Loucy (cell line): ENCODE measurements at regions not wholly inside any gene's neighbourhood (a gene's known extent, or its start where the extent isn't known, plus 50 kb on each side); places are given as distances from the start of the nearest gene placed in this dataset.
"Not testable (repeated sequence)": the region's sequence is repeated elsewhere in the genome, so short reads cannot be mapped to it uniquely, and the experiment has no call there.

Source experiments
- H2AFZ ChIP-seq: fragments of 200-600 bp; sonication (generic); 2 replicates; pipeline ENCODE4 v1.6.0; 2016; ENCODE audit warnings: antibody characterized with exemption, mild to moderate bottlenecking, low read length, moderate library complexity
- H3F3A ChIP-seq: fragments of 200-600 bp; 2 replicates; pipeline ENCODE4 v1.6.0; 2016; ENCODE audit warnings: antibody characterized with exemption, low read depth, mild to moderate bottlenecking
- H3K27me3 ChIP-seq: fragments of 200-600 bp; sonication (generic); 2 replicates; pipeline ENCODE4 v1.6.1; 2014; ENCODE audit warnings: low read length, mild to moderate bottlenecking; ENCODE audit not compliant: insufficient read depth, poor library complexity, severe bottlenecking
- H3K36me3 ChIP-seq: fragments of 200-600 bp; sonication (generic); 2 replicates; pipeline ENCODE4 v1.6.1; 2016; ENCODE audit warnings: low read length; ENCODE audit not compliant: insufficient read depth
- H3K4me1 ChIP-seq: fragments of 200-600 bp; sonication (generic); 2 replicates; pipeline ENCODE4 v1.5.1; 2014; ENCODE audit warnings: low read length, mild to moderate bottlenecking; ENCODE audit not compliant: insufficient read depth, poor library complexity, severe bottlenecking
- H3K4me2 ChIP-seq: fragments of 200-600 bp; sonication (generic); 2 replicates; pipeline ENCODE4 v1.6.0; 2014; ENCODE audit warnings: antibody characterized with exemption, low read length, low read depth, mild to moderate bottlenecking; ENCODE audit not compliant: poor library complexity, severe bottlenecking
- H3K4me3 ChIP-seq: fragments of 200-600 bp; sonication (generic); 2 replicates; pipeline ENCODE4 v1.5.1; 2014; ENCODE audit warnings: low read length, mild to moderate bottlenecking, mixed read lengths; ENCODE audit not compliant: poor library complexity, severe bottlenecking
- H3K79me2 ChIP-seq: fragments of 200-600 bp; sonication (generic); 2 replicates; pipeline ENCODE4 v1.6.1; 2014; ENCODE audit warnings: low read length; ENCODE audit not compliant: insufficient read depth
- H3K9ac ChIP-seq: fragments of 200-600 bp; sonication (generic); 2 replicates; pipeline ENCODE4 v1.6.0; 2014; ENCODE audit warnings: mild to moderate bottlenecking, low read depth, low read length, moderate library complexity; ENCODE audit not compliant: poor library complexity, severe bottlenecking
- H3K9me2 ChIP-seq: fragments of 200-600 bp; sonication (generic); replicated peaks from 2 replicates; pipeline ENCODE4 v1.6.1; 2016; ENCODE audit warnings: low read depth, low read length, mixed read lengths
- H3K9me3 ChIP-seq: fragments of 200-600 bp; sonication (generic); 2 replicates; pipeline ENCODE4 v1.6.1; 2014; ENCODE audit warnings: mild to moderate bottlenecking, antibody characterized with exemption, low read length, low read depth; ENCODE audit not compliant: insufficient read depth
- H4K20me1 ChIP-seq: fragments of 200-600 bp; sonication (generic); 2 replicates; pipeline ENCODE4 v1.6.0; 2014; ENCODE audit warnings: antibody characterized with exemption, low read length, mild to moderate bottlenecking; ENCODE audit not compliant: insufficient read depth, poor library complexity, severe bottlenecking

DNA sequence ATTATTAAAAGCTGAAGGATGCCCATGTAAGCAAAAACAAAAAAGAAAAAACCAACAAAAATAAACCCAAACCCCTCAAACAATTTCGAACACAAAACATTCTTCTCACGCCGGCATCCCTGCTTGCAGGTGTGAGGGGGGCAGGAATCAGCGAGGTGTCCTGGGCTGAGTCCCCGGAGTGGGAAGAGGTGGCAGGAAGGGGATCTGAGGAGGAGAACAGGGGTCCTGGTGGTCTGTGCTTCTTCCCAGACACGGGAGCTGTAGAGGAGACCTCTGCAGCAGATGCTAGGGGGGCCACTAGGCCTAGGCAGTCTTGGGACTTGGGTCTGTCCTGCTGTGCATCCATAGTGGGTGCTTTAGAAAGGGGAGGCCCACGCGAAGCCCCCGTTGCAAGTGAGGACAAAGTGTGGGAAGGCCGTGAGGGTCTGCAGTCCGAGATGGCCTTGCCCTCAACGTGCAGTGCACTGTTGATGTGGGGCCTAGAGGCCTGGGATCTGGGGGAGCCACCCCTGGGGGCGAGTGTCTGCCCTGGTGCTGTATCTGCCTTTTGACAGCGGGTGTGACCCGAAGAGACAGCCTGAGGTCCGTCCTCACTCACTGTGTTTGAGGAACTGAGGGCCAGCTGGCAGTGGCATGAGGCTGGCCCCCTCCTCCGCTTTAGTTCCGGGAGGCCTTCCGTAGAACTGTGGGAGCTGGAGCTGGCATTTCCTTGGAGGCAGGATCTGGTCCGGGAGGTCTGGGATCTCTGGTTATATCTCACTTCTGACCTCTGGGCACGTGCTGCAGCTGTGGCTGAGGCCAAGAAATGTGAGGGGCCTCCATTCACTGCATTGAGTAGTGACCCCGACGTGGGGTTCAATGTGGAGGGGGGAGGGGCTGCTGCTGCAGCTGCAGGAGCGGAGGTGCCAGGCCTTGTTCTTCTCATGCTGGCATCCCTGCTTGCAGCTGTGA is 1371.5 kb downstream of the CDH12 start:
- H3K4me3 ChIP-seq, H3K9me2 ChIP-seq, H3K4me2 ChIP-seq: not testable (repeated sequence)

DNA sequence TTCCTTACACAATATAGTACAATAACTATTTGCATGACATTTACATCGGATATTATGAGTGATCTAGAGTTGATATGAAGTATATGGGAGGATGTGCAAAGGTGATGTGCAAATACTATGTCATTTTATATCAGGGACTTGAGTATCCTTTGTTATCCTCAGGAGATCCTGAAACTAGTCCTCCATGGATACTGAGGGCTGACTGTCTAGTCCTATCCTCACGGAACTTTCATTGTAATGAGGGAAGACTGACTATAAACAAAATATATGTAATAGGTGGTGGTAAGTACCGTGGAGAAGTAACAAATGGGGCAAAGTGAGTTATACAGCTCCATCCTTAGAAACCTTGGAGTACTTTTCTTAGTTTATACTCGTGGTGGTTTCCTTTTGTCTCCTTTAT is 1373.1 kb downstream of the CDH12 start:
- H2AFZ ChIP-seq, H3K9ac ChIP-seq, H3F3A ChIP-seq, H3K4me2 ChIP-seq, H3K9me2 ChIP-seq, H3K9me3 ChIP-seq, H3K36me3 ChIP-seq, H4K20me1 ChIP-seq, H3K79me2 ChIP-seq, H3K4me1 ChIP-seq, H3K4me3 ChIP-seq, H3K27me3 ChIP-seq: not testable (repeated sequence)

More for the DNA sequence above, 1371.5 kb downstream of the CDH12 start:
- H4K20me1 ChIP-seq, H3K9ac ChIP-seq, H3K36me3 ChIP-seq, H3F3A ChIP-seq, H2AFZ ChIP-seq, H3K79me2 ChIP-seq, H3K4me1 ChIP-seq, H3K9me3 ChIP-seq, H3K27me3 ChIP-seq: not testable (repeated sequence)

DNA sequence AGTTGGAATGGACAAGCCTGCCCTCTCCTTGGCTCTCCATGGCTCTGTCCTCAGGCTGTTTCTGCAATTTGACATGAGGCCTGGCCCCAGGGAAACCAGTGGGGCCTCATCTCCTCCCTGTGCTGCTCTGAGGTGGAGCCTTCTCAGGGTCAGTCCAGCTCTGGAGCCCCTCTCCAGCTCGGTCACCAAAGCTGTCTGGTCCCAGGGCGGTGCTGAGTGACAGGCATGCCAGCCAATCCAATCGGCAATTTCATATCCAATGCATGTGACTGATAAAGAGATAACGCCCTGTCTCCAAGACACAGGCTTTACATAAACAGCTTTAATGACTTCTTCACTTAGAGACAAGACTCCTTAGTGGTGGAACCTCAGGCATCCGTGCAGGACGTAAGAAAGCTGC is 1379.2 kb downstream of the CDH12 start:
- H3K4me3 ChIP-seq, H3K36me3 ChIP-seq, H3F3A ChIP-seq, H3K27me3 ChIP-seq, H3K9me2 ChIP-seq, H3K9ac ChIP-seq, H3K4me2 ChIP-seq, H4K20me1 ChIP-seq, H3K4me1 ChIP-seq, H2AFZ ChIP-seq, H3K79me2 ChIP-seq, H3K9me3 ChIP-seq: not testable (repeated sequence)

DNA sequence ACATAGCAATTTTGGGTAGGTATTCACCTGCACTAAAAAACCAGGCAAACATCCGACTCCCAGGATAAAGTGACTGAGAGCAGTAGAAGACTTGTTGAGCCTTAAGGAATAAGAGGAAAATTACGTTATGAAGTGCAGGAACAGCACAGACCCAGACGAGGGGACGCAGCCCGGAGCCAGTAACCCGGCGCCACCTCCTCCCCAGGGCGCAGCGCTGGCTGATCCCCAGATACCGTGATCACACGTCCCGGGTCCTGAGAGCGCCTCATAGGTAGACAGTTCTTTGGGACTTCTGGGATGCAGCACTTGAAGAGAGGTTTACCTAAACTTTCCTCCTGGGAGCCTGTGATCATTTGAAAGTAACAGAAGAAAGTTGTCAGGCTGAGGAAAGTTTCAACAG is 1379.7 kb downstream of the CDH12 start:
- H3K9me3 ChIP-seq, H3F3A ChIP-seq, H3K4me1 ChIP-seq, H2AFZ ChIP-seq, H3K9ac ChIP-seq, H3K79me2 ChIP-seq, H3K4me2 ChIP-seq, H3K4me3 ChIP-seq, H3K9me2 ChIP-seq, H3K36me3 ChIP-seq, H3K27me3 ChIP-seq, H4K20me1 ChIP-seq: not testable (repeated sequence)

DNA sequence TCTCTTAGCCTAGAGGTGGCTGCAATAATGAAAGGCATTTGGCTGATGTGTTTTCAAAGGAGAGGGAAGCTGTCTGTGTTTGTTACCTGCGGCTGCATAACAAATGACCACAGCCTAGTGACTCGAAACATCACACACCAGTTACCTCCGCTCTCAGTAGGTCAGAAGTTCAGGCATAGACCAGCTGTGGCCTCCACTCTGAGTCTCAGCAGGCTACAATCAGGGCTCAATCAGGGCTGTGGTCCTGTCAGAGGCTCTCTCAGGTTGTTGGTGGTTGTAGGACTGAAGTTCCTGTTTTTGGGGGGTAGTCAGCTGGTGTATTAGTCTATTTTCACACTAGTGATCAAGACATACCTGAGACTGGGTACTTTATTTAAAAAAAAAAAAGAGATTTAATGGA is 1381.5 kb downstream of the CDH12 start:
- H3F3A ChIP-seq, H3K4me1 ChIP-seq, H3K36me3 ChIP-seq, H3K4me3 ChIP-seq, H3K4me2 ChIP-seq, H3K9me3 ChIP-seq, H4K20me1 ChIP-seq, H2AFZ ChIP-seq, H3K27me3 ChIP-seq, H3K79me2 ChIP-seq, H3K9ac ChIP-seq, H3K9me2 ChIP-seq: not testable (repeated sequence)
